ENCODE measurements at regions not wholly inside any gene's neighbourhood (a gene's known extent, or its start where the extent isn't known, plus 50 kb on each side); places are given as distances from the start of the nearest gene placed in this dataset.

DNA sequence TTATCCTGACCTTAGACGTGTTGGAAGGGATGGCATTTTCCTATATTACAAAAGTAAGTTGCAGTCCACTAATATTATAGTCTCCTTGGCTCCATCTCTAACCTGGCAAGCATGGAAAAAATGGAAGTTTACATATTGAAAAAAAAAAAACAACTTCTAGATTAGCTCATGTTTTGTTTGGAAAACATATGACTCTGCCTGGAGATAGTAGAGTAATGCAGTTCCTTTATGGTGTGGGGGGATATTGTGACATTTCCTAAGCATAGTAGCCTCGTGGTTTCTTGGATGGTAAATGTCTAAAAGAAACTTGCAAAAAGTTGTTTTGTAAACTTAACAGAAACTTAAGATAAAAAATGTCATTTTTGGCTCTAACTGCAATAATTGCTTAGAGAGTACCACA lies 244.4 kb upstream of the FBXL7 start:
- TF ChIP-seq, protein P1, sequence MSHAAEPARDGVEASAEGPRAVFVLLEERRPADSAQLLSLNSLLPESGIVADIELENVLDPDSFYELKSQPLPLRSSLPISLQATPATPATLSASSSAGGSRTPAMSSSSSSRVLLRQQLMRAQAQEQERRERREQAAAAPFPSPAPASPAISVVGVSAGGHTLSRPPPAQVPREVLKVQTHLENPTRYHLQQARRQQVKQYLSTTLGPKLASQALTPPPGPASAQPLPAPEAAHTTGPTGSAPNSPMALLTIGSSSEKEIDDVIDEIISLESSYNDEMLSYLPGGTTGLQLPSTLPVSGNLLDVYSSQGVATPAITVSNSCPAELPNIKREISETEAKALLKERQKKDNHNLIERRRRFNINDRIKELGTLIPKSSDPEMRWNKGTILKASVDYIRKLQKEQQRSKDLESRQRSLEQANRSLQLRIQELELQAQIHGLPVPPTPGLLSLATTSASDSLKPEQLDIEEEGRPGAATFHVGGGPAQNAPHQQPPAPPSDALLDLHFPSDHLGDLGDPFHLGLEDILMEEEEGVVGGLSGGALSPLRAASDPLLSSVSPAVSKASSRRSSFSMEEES (CRISPR knock-in tag; IDR thresholded peaks at IDR 0.05): no peak
- TF ChIP-seq, protein P2, sequence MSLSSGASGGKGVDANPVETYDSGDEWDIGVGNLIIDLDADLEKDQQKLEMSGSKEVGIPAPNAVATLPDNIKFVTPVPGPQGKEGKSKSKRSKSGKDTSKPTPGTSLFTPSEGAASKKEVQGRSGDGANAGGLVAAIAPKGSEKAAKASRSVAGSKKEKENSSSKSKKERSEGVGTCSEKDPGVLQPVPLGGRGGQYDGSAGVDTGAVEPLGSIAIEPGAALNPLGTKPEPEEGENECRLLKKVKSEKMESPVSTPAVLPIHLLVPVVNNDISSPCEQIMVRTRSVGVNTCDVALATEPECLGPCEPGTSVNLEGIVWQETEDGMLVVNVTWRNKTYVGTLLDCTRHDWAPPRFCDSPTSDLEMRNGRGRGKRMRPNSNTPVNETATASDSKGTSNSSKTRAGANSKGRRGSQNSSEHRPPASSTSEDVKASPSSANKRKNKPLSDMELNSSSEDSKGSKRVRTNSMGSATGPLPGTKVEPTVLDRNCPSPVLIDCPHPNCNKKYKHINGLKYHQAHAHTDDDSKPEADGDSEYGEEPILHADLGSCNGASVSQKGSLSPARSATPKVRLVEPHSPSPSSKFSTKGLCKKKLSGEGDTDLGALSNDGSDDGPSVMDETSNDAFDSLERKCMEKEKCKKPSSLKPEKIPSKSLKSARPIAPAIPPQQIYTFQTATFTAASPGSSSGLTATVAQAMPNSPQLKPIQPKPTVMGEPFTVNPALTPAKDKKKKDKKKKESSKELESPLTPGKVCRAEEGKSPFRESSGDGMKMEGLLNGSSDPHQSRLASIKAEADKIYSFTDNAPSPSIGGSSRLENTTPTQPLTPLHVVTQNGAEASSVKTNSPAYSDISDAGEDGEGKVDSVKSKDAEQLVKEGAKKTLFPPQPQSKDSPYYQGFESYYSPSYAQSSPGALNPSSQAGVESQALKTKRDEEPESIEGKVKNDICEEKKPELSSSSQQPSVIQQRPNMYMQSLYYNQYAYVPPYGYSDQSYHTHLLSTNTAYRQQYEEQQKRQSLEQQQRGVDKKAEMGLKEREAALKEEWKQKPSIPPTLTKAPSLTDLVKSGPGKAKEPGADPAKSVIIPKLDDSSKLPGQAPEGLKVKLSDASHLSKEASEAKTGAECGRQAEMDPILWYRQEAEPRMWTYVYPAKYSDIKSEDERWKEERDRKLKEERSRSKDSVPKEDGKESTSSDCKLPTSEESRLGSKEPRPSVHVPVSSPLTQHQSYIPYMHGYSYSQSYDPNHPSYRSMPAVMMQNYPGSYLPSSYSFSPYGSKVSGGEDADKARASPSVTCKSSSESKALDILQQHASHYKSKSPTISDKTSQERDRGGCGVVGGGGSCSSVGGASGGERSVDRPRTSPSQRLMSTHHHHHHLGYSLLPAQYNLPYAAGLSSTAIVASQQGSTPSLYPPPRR (CRISPR knock-in tag; IDR thresholded peaks at IDR 0.05; ENCODE audit: borderline replicate concordance): no peak
- TF ChIP-seq PHF20 (IDR thresholded peaks at IDR 0.05; ENCODE audit: partially characterized antibody) (no peak), ARHGAP35 (IDR thresholded peaks at IDR 0.05; ENCODE audit: partially characterized antibody) (no peak), EZH2 (IDR thresholded peaks at IDR 0.05; ENCODE audit: borderline replicate concordance, low read depth, low read length) (no peak), EP300 (IDR thresholded peaks at IDR 0.05; ENCODE audit: low read length) (no peak), SIN3A (IDR thresholded peaks at IDR 0.05; ENCODE audit: borderline replicate concordance in 2 of 2, control insufficient read depth in 1 of 2, low read depth in 2 of 2, low read length in 2 of 2) (no peak), RCOR1 (IDR thresholded peaks at IDR 0.05; ENCODE audit: borderline replicate concordance in 1 of 2, low read depth in 2 of 2, low read length in 2 of 2) (no peak)
- TF ChIP-seq, protein P3, sequence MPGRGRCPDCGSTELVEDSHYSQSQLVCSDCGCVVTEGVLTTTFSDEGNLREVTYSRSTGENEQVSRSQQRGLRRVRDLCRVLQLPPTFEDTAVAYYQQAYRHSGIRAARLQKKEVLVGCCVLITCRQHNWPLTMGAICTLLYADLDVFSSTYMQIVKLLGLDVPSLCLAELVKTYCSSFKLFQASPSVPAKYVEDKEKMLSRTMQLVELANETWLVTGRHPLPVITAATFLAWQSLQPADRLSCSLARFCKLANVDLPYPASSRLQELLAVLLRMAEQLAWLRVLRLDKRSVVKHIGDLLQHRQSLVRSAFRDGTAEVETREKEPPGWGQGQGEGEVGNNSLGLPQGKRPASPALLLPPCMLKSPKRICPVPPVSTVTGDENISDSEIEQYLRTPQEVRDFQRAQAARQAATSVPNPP (IDR thresholded peaks at IDR 0.05; ENCODE audit: borderline replicate concordance, insufficient read depth, insufficient read length): no peak

Data from K562 (cell line).